ENCODE measurements at regions not wholly inside any gene's neighbourhood (a gene's known extent, or its start where the extent isn't known, plus 50 kb on each side); places are given as distances from the start of the nearest gene placed in this dataset.

GRCh38 chr18:37665346-37665745 is 99.7 kb upstream of the CELF4 start:
- Mint-ChIP-seq H3K27me3 (ENCODE audit: low read depth in 2 of 2) (no peaks in the 10 kb centered on the region), H3K36me3 (no peaks in the 10 kb centered on the region), H3K27ac (no peak overlapping the region), H3K4me1 (no peaks in the 10 kb centered on the region), H3K4me3 (no peak overlapping the region), H3K9me3 (peaks cover 2 to 11% of the 10 kb centered on the region in 2 donors)
- intact Hi-C loops (cut with micrococcal nuclease) = no loop called here
- DNase-seq (no peak), ATAC-seq (no peak)
- Histone ChIP-seq H3K9me3 (ENCODE audit: control insufficient read depth, insufficient read depth, low read length) (peaks cover 2% of the 10 kb centered on the region), H3K4me3 (ENCODE audit: low read length) (no peak overlapping the region), H3K27me3 (ENCODE audit: control insufficient read depth, insufficient read depth, low read length) (no peaks in the 10 kb centered on the region), H3K36me3 (ENCODE audit: control insufficient read depth, insufficient read depth, low read length) (no peaks in the 10 kb centered on the region), H3K4me1 (ENCODE audit: control insufficient read depth, insufficient read depth, low read length) (no peaks in the 10 kb centered on the region), H3K27ac (ENCODE audit: low read length) (no peak overlapping the region)
- 93% methylated on average over 2 of the region's 2 CpGs for WGBS (ENCODE audit: insufficient coverage)
- TF ChIP-seq CTCF (IDR thresholded peaks at IDR 0.05) = no peak

- no peaks in the 10 kb centered on the region for H3K4me1 Mint-ChIP-seq
- H3K9me3 ChIP-seq (ENCODE audit: control insufficient read depth, insufficient read depth, low read length) = peaks cover 2% of the 10 kb centered on the region
- no peak for DNase-seq
- intact Hi-C loops (cut with micrococcal nuclease) = no loop called here
- no peak overlapping the region for H3K4me3 ChIP-seq (ENCODE audit: low read length)
- no peaks in the 10 kb centered on the region for H3K27me3 ChIP-seq (ENCODE audit: control insufficient read depth, insufficient read depth, low read length)
- 95% methylated on average over 2 of the region's 2 CpGs for WGBS (ENCODE audit: insufficient coverage)
- H3K27ac Mint-ChIP-seq = no peak overlapping the region
- TF ChIP-seq CTCF (IDR thresholded peaks at IDR 0.05) = no peak
- H3K27me3 Mint-ChIP-seq (ENCODE audit: low read depth in 2 of 2) = no peaks in the 10 kb centered on the region
- no peak for ATAC-seq
- no peaks in the 10 kb centered on the region for H3K4me1 ChIP-seq (ENCODE audit: control insufficient read depth, insufficient read depth, low read length)
- H3K9me3 Mint-ChIP-seq = peaks cover 5 to 11% of the 10 kb centered on the region in 2 donors
- no peak overlapping the region for H3K27ac ChIP-seq (ENCODE audit: low read length)
- no peak overlapping the region for H3K4me3 Mint-ChIP-seq
- H3K36me3 Mint-ChIP-seq = no peaks in the 10 kb centered on the region
- no peaks in the 10 kb centered on the region for H3K36me3 ChIP-seq (ENCODE audit: control insufficient read depth, insufficient read depth, low read length)
Observed at GRCh38 chr18:37663446-37663845, 97.8 kb upstream of the CELF4 start.

GRCh38 chr18:37662546-37663339 is 97.1 kb upstream of the CELF4 start:
- Mint-ChIP-seq H3K4me1 (no peaks in the 10 kb centered on the region), H3K9me3 (peaks cover 5 to 11% of the 10 kb centered on the region in 2 donors)
- WGBS (ENCODE audit: insufficient coverage) = 89% methylated on average over 13 of the region's 13 CpGs

More at GRCh38 chr18:37662546-37663339, 97.1 kb upstream of the CELF4 start:
- no peak for ATAC-seq
- H3K27me3 ChIP-seq (ENCODE audit: control insufficient read depth, insufficient read depth, low read length) = no peaks in the 10 kb centered on the region
- H3K36me3 ChIP-seq (ENCODE audit: control insufficient read depth, insufficient read depth, low read length) = no peaks in the 10 kb centered on the region
- Mint-ChIP-seq H3K27ac (no peak overlapping the region), H3K4me3 (no peak overlapping the region), H3K36me3 (no peaks in the 10 kb centered on the region), H3K27me3 (ENCODE audit: low read depth in 2 of 2) (no peaks in the 10 kb centered on the region)
- H3K27ac ChIP-seq (ENCODE audit: low read length) = no peak overlapping the region
- TF ChIP-seq CTCF (IDR thresholded peaks at IDR 0.05) = no peak
- H3K9me3 ChIP-seq (ENCODE audit: control insufficient read depth, insufficient read depth, low read length) = peaks cover 2% of the 10 kb centered on the region
- DNase-seq = no peak
- intact Hi-C loops (cut with micrococcal nuclease) = no loop called here
- H3K4me1 ChIP-seq (ENCODE audit: control insufficient read depth, insufficient read depth, low read length) = no peaks in the 10 kb centered on the region
- H3K4me3 ChIP-seq (ENCODE audit: low read length) = no peak overlapping the region
